Neural cell (in vitro differentiated cells): ENCODE measurements at regions not wholly inside any gene's neighbourhood (a gene's known extent, or its start where the extent isn't known, plus 50 kb on each side); places are given as distances from the start of the nearest gene placed in this dataset.

Experiments
- H2AFZ ChIP-seq: fragments of 200-600, 300-800 bp; sonication (generic), shearing (Covaris generic); 2 replicates; pipeline ENCODE4 v1.6.0; 2014; ENCODE audit warnings: low read depth, mild to moderate bottlenecking, antibody characterized with exemption, low read length, moderate library complexity
- H3F3A ChIP-seq: fragments of 200-600 bp; shearing (Covaris generic); 2 replicates; pipeline ENCODE4 v1.6.1; 2016; ENCODE audit warnings: mild to moderate bottlenecking, moderate library complexity, mixed read lengths, antibody characterized with exemption, low read length; ENCODE audit not compliant: insufficient read depth, poor library complexity, severe bottlenecking
- H3K27ac ChIP-seq: fragments of 200-600, 300-800 bp; sonication (generic), shearing (Covaris generic); 2 replicates; pipeline ENCODE4 v1.5.1; 2014; ENCODE audit warnings: mild to moderate bottlenecking, low read length, moderate library complexity
- H3K27me3 ChIP-seq: fragments of 300-800, 200-600 bp; sonication (generic), shearing (Covaris generic); 2 replicates; pipeline ENCODE4 v1.6.0; 2014; ENCODE audit warnings: mild to moderate bottlenecking, low read depth, low read length, moderate library complexity; ENCODE audit not compliant: insufficient read depth
- H3K36me3 ChIP-seq: fragments of 300-800, 200-600 bp; sonication (generic), shearing (Covaris generic); 2 replicates; pipeline ENCODE4 v1.5.1; 2014; ENCODE audit warnings: mild to moderate bottlenecking, antibody characterized with exemption, low read length, moderate library complexity; ENCODE audit not compliant: insufficient read depth
- H3K4me2 ChIP-seq: fragments of 300-800, 200-600 bp; sonication (generic), shearing (Covaris generic); 2 replicates; pipeline ENCODE4 v1.6.0; 2014; ENCODE audit warnings: mild to moderate bottlenecking, low read length
- H3K4me3 ChIP-seq: fragments of 300-800, 200-600 bp; sonication (generic), shearing (Covaris generic); 2 replicates; pipeline ENCODE4 v1.5.1; 2014; ENCODE audit warnings: mild to moderate bottlenecking, low read length, moderate library complexity
- H3K79me2 ChIP-seq: fragments of 200-600 bp; shearing (Covaris generic); replicated peaks from 2 replicates; pipeline ENCODE4 v1.6.0; 2014; ENCODE audit warnings: mild to moderate bottlenecking, low read length, moderate library complexity; ENCODE audit not compliant: insufficient read depth
- H3K9ac ChIP-seq: fragments of 300-800, 200-600 bp; sonication (generic), shearing (Covaris generic); 2 replicates; pipeline ENCODE4 v1.6.1; 2016; ENCODE audit warnings: mild to moderate bottlenecking, low read length, mixed read lengths
- H3K9me2 ChIP-seq: fragments of 200-600 bp; shearing (Covaris generic); 2 replicates; pipeline ENCODE4 v1.6.1; 2016; ENCODE audit warnings: mild to moderate bottlenecking, low read length, mixed read lengths; ENCODE audit not compliant: insufficient read depth
- H3K9me3 ChIP-seq: fragments of 200-600, 300-800 bp; sonication (generic), shearing (Covaris generic); 2 replicates; pipeline ENCODE4 v1.6.1; 2016; ENCODE audit warnings: mild to moderate bottlenecking, mixed run types, low read length, moderate library complexity, mixed read lengths
- H4K20me1 ChIP-seq: fragments of 200-600 bp; shearing (Covaris generic); 2 replicates; pipeline ENCODE4 v1.6.1; 2016; ENCODE audit warnings: mild to moderate bottlenecking, mixed run types; ENCODE audit not compliant: insufficient read depth
- CTCF ChIP-seq: fragments of 450-650 bp; IDR thresholded peaks from 2 replicates; pipeline ENCODE4 v1.5.1; 2014; ENCODE audit warnings: antibody characterized with exemption, mild to moderate bottlenecking, moderate library complexity; ENCODE audit not compliant: poor library complexity, severe bottlenecking
- EP300 ChIP-seq: fragments of 450-650 bp; conservative IDR thresholded peaks from 2 replicates; pipeline ENCODE4 v1.6.1; 2014; ENCODE audit warnings: antibody characterized with exemption, mild to moderate bottlenecking, moderate library complexity; ENCODE audit not compliant: poor library complexity, severe bottlenecking
- EZH2 ChIP-seq: fragments of 200-600, 300-800 bp; shearing (Covaris generic), sonication (generic); IDR thresholded peaks from 2 replicates; pipeline ENCODE4 v1.6.1; 2014; ENCODE audit warnings: antibody characterized with exemption, low read length, borderline replicate concordance, mild to moderate bottlenecking; ENCODE audit not compliant: insufficient read depth, poor library complexity, severe bottlenecking
- MXI1 ChIP-seq: fragments of 450-650 bp; conservative IDR thresholded peaks from 2 replicates; pipeline ENCODE4 v1.6.1; 2014; ENCODE audit warnings: antibody characterized with exemption, mild to moderate bottlenecking; ENCODE audit not compliant: poor library complexity, severe bottlenecking
- POLR2AphosphoS5 ChIP-seq: IDR thresholded peaks from 2 replicates; pipeline ENCODE4 v1.6.1; 2012
- RAD21 ChIP-seq: fragments of 450-650 bp; conservative IDR thresholded peaks from 2 replicates; pipeline ENCODE4 v1.6.1; 2014; ENCODE audit warnings: antibody characterized with exemption, mild to moderate bottlenecking, moderate library complexity
- REST ChIP-seq: IDR thresholded peaks from 2 replicates; pipeline ENCODE4 v1.6.1; 2012; ENCODE audit warnings: borderline replicate concordance
- SMC3 ChIP-seq: fragments of 450-650 bp; conservative IDR thresholded peaks from 2 replicates; pipeline ENCODE4 v1.6.1; 2014; ENCODE audit warnings: antibody characterized with exemption, mild to moderate bottlenecking, moderate library complexity; ENCODE audit not compliant: poor library complexity
- TAF1 ChIP-seq: IDR thresholded peaks from 2 replicates; pipeline ENCODE4 v1.6.1; 2012; ENCODE audit warnings: low read depth

GRCh38 chr7:80359029-80359428 lies 152.8 kb downstream of the GNAT3 start:
- no peaks in the 10 kb centered on the region for H3F3A ChIP-seq
- TF ChIP-seq SMC3 (no peak), EZH2 (no peak), POLR2AphosphoS5 (no peak), EP300 (no peak), RAD21 (no peak), MXI1 (no peak), REST (no peak), CTCF (no peak), TAF1 (no peak)
- H3K4me2 ChIP-seq = no peak overlapping the region
- H3K9me3 ChIP-seq = no peaks in the 10 kb centered on the region
- H3K4me3 ChIP-seq = no peak overlapping the region
- H3K27me3 ChIP-seq = no peaks in the 10 kb centered on the region
- H3K79me2 ChIP-seq = no peaks in the 10 kb centered on the region
- no peak overlapping the region for H3K9ac ChIP-seq
- no peaks in the 10 kb centered on the region for H3K9me2 ChIP-seq
- no peak overlapping the region for H3K27ac ChIP-seq
- no peak overlapping the region for H2AFZ ChIP-seq
- no peaks in the 10 kb centered on the region for H3K36me3 ChIP-seq
- no peaks in the 10 kb centered on the region for H4K20me1 ChIP-seq

- Histone ChIP-seq H3F3A (no peaks in the 10 kb centered on the region), H3K27me3 (no peaks in the 10 kb centered on the region), H3K4me3 (no peak overlapping the region), H3K9me3 (no peaks in the 10 kb centered on the region), H3K79me2 (no peaks in the 10 kb centered on the region), H3K36me3 (no peaks in the 10 kb centered on the region), H3K27ac (no peak overlapping the region), H3K4me2 (no peak overlapping the region), H2AFZ (no peak overlapping the region), H4K20me1 (no peaks in the 10 kb centered on the region), H3K9ac (no peak overlapping the region), H3K9me2 (no peaks in the 10 kb centered on the region)
- TF ChIP-seq REST = no peak
- no peak for TF ChIP-seq MXI1
- no peak for TF ChIP-seq SMC3
- no peak for TF ChIP-seq EZH2
- no peak for TF ChIP-seq CTCF
- TF ChIP-seq EP300 = no peak
- no peak for TF ChIP-seq POLR2AphosphoS5
- no peak for TF ChIP-seq RAD21
- no peak for TF ChIP-seq TAF1
These were observed 154.3 kb downstream of the GNAT3 start for GRCh38 chr7:80357530-80357929.
